Thyroid gland (tissue), 4 donors: ENCODE measurements at regions not wholly inside any gene's neighbourhood (a gene's known extent, or its start where the extent isn't known, plus 50 kb on each side); places are given as distances from the start of the nearest gene placed in this dataset.
A peak's percentile ranks its signal among the peaks of the same experiment; 100 is the strongest.
"Not testable (repeated sequence)": the region's sequence is repeated elsewhere in the genome, so short reads cannot be mapped to it uniquely, and the experiment has no call there.

Experiments
- DNase-seq, 2 donors: peaks; one replicate each; pipeline ENCODE4 v3.0.0-alpha.2; 2019
- H3K27ac ChIP-seq, 3 donors: fragments of 200-600 bp; sonication (generic); 1 replicate in 2 of 3; 2 replicates in 1 of 3; pipeline ENCODE4 v1.5.1; 2016 to 2019; ENCODE audit warnings: mild to moderate bottlenecking in 1 of 3, moderate library complexity in 1 of 3
- H3K27me3 ChIP-seq: fragments of 200-600 bp; sonication (generic); one replicate; pipeline ENCODE4 v1.5.1; 2019
- H3K36me3 ChIP-seq, 2 donors: fragments of 200-600 bp; sonication (generic); one replicate each; pipeline ENCODE4 v1.5.1; 2016 to 2019
- H3K4me1 ChIP-seq, 2 donors: fragments of 200-600 bp; sonication (generic); one replicate each; pipeline ENCODE4 v1.5.1; 2017 to 2019
- H3K4me3 ChIP-seq, 3 donors: fragments of 200-600 bp; sonication (generic); replicated peaks in 1 of 3; 1 replicate in 2 of 3; 2 replicates in 1 of 3; pipeline ENCODE4 v1.5.1; 2016; ENCODE audit warnings: mild to moderate bottlenecking in 1 of 3
- H3K9me3 ChIP-seq: fragments of 200-600 bp; sonication (generic); one replicate; pipeline ENCODE4 v1.5.1; 2017
- POLR2A ChIP-seq, 2 donors: fragments of 450-650 bp; IDR thresholded peaks; one replicate each; pipeline ENCODE4 v1.6.1; 2017; ENCODE audit warnings: antibody characterized with exemption in 2 of 2, mild to moderate bottlenecking in 2 of 2, moderate library complexity in 1 of 2
- WGBS, 2 donors: methylation state at CpG; one replicate each; pipeline ENCODE4 v1.1.5; 2017; 5-methylcytosine and 5-hydroxymethylcytosine counted together
- intact Hi-C: fragments of 100-400 bp; cut with DNase I; formaldehyde crosslinking; loops from one replicate; pipeline ENCODE4 v1.15.1; 2023
- TF ChIP-seq, protein P1 (sequence below), 6 experiments: fragments of 200-600 bp in 3 of 6; fragments of 450-650 bp in 3 of 6; sonication (generic) in 3 of 6; IDR thresholded peaks; one replicate each; pipeline ENCODE4 v1.5.1; 2016 to 2019; ENCODE audit warnings: antibody characterized with exemption in 6 of 6, mild to moderate bottlenecking in 2 of 6, inconsistent platforms in 1 of 6, moderate library complexity in 1 of 6

DNA sequence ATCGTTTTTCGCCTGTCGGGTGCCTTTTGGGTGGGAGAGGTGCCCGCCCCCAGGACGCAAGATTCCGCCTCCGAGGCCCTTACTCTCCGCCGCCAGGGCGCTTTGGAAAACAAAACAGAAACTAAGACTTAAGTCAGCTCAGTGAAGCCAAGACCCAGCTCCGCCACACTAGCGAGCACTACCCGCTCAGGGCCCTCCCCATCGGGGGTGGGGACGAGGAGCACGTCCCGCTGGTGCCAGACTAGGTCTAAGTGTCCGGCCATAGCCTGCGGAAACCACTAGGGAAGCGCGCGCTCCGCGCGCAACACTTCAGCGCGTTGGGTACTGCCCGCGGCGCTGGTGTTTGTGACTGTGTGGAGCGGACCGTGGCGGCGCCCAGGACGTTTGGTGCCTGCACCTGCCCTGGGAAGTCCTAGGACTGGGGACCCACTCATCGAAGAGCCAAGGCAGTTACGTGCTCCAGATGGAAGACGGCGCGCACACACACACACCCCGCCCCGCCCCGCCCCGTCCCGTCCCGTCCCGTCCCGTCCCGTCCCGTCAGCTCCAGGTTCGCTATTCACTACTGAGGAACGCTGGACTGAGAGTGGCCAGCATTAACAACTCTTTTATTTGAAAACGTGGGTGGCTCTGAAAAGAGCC is 57.6 kb upstream of the BOLA1 start:
- WGBS, 2 donors: no CpG with 5 or more reads among the region's 53 CpGs
- H3K4me3 ChIP-seq, H3K9me3 ChIP-seq, intact Hi-C loops, DNase-seq, H3K27ac ChIP-seq, H3K27me3 ChIP-seq, H3K36me3 ChIP-seq: not testable (repeated sequence)
- peaks cover 13 to 25% of the 10 kb centered on the region in 2 donors for H3K4me1 ChIP-seq

DNA sequence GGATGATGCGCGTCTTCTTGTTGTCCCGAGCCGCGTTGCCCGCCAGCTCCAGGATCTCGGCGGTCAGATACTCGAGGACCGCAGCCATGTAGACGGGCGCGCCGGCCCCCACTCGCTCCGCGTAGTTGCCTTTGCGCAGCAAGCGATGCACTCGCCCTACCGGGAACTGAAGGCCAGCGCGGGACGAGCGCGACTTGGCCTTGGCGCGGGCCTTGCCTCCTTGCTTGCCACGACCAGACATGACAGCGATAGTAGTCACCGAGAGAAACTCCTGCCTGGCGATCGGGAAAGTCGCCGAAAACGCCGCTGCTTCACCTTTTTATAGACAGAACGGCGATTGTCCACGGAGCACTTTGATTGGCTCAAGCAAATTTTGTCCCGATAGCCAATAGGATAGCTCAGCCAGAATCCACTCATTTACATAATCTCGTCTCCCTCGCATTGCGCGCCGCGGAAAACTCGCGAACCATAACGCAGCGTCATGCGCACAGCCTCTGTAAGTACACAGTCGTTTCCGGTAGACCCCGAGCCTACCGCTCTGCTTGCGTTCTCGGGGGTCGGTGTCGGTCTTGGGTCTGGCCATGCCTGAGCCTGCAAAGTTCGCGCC is 56.8 kb upstream of the BOLA1 start:
- H3K27me3 ChIP-seq, H3K4me3 ChIP-seq, DNase-seq, H3K36me3 ChIP-seq, intact Hi-C loops, H3K27ac ChIP-seq, H3K9me3 ChIP-seq: not testable (repeated sequence)
- H3K4me1 ChIP-seq: peaks cover 13 to 25% of the 10 kb centered on the region in 2 donors
- no CpG with 5 or more reads among the region's 62 CpGs for WGBS, 2 donors

DNA sequence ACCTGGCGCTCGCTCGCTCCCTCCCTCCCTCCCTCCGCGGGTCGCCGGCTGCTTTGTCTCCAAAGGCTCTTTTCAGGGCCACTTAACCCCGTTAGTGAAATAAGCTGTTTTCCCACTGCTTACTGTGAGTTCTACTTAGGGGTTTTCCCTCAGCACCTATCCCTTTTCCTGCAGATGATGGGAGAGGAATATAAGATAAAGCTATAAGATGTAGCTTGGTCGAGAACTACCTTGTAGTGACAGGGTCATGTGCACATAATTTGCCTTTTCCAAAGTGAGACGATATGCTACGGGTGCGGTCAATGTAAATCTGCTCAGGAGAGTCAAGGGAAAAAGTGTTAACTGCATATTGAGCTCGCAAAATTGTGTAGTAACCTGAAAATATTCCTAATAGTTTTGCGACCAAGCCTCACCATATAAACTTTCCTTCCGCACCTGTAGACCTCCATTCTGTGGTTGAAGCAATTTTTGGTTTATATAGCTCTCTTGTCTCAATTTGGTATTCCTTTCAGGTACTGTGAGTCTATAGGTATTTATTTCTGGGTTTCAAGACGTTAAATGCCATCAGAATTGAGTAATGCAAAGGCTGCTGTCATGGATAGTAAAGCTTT is 55.8 kb upstream of the BOLA1 start:
- DNase-seq: no peak

DNA sequence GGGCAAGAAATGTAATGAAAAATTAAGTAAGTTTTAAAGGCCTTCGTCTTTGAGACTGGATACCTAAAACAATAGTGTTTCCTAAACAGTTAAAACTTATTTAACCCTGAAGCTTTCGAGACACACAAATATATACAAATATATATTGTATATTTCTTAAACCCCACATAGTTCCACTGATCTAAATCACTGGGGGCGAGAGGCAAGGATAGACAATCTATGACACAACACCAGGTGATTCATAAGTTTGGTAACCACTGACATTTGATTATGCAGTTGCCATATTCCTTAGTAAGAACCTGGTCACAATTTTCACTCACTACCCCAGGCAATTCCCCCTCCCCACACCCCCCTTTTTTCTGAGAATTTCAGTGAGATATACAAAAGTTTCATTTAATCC is 55.3 kb upstream of the BOLA1 start:
- peak overlapping the region in 1 of 3 donors; percentile 30 for H3K4me3 ChIP-seq
- WGBS, 2 donors: 45 to 58% methylated on average over 3 of the region's 3 CpGs
- H3K36me3 ChIP-seq: no peaks in the 10 kb centered on the region
- DNase-seq: no peak
- peaks cover 15 to 29% of the 10 kb centered on the region in 2 donors for H3K4me1 ChIP-seq
- no peak overlapping the region for H3K27ac ChIP-seq
- no peaks in the 10 kb centered on the region for H3K27me3 ChIP-seq
- no peaks in the 10 kb centered on the region for H3K9me3 ChIP-seq
- no peak for TF ChIP-seq POLR2A (IDR thresholded peaks at IDR 0.05)
- TF ChIP-seq, protein P1, sequence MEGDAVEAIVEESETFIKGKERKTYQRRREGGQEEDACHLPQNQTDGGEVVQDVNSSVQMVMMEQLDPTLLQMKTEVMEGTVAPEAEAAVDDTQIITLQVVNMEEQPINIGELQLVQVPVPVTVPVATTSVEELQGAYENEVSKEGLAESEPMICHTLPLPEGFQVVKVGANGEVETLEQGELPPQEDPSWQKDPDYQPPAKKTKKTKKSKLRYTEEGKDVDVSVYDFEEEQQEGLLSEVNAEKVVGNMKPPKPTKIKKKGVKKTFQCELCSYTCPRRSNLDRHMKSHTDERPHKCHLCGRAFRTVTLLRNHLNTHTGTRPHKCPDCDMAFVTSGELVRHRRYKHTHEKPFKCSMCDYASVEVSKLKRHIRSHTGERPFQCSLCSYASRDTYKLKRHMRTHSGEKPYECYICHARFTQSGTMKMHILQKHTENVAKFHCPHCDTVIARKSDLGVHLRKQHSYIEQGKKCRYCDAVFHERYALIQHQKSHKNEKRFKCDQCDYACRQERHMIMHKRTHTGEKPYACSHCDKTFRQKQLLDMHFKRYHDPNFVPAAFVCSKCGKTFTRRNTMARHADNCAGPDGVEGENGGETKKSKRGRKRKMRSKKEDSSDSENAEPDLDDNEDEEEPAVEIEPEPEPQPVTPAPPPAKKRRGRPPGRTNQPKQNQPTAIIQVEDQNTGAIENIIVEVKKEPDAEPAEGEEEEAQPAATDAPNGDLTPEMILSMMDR (IDR thresholded peaks at IDR 0.05): no peak
- intact Hi-C loops: no loop called here

More for the DNA sequence above, 55.8 kb upstream of the BOLA1 start:
- peak overlapping the region in 2 of 3 donors; percentile 54 to 58 for H3K27ac ChIP-seq
- peak overlapping the region in 2 of 3 donors; percentile 29 to 30 for H3K4me3 ChIP-seq
- TF ChIP-seq POLR2A (IDR thresholded peaks at IDR 0.05): no peak
- TF ChIP-seq, protein P1 (IDR thresholded peaks at IDR 0.05): no peak
- H3K36me3 ChIP-seq: no peaks in the 10 kb centered on the region
- H3K4me1 ChIP-seq: peaks cover 13 to 25% of the 10 kb centered on the region in 2 donors
- H3K9me3 ChIP-seq: no peaks in the 10 kb centered on the region
- WGBS, 2 donors: 6% methylated on average over 8 to 12 of the region's 16 CpGs
- H3K27me3 ChIP-seq: no peaks in the 10 kb centered on the region
- intact Hi-C loops: no loop called here

DNA sequence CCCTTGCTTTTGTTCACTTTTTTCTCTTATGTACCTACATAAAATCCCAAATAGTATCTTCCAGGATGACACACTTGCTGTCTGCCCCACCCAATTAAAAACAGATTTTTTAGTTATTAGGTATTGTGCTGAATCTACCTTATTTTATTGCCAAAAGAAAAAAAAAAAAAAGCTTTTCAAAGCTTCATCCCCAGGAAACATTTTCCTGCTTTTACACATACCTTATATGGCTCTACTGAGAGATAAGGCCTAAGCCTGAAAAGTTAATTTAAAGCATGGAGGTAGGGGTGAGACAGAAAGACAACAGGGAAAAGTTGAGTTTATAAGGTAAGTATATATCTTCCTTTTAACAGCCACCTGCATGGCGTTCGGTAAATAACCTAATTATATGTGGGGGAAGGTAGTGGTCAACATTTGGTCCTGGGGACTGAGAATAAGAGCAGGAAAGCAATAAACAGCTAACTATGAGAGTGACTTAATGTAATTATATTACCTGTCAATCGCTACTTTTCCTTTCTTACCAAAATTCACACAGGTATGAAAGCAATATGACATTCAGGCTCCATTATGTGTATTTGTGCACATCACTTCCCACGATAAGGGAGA is 54.6 kb upstream of the BOLA1 start:
- Histone ChIP-seq H3K4me1 (peaks cover 20 to 35% of the 10 kb centered on the region in 2 donors), H3K36me3 (no peaks in the 10 kb centered on the region), H3K27ac (no peak overlapping the region), H3K4me3 (no peak overlapping the region), H3K9me3 (no peaks in the 10 kb centered on the region), H3K27me3 (no peaks in the 10 kb centered on the region)
- TF ChIP-seq, protein P1 (IDR thresholded peaks at IDR 0.05): no peak
- no peak for TF ChIP-seq POLR2A (IDR thresholded peaks at IDR 0.05)
- no peak for DNase-seq
- 66 to 67% methylated on average over 4 of the region's 4 CpGs for WGBS, 2 donors
- intact Hi-C loops: no loop called here

DNA sequence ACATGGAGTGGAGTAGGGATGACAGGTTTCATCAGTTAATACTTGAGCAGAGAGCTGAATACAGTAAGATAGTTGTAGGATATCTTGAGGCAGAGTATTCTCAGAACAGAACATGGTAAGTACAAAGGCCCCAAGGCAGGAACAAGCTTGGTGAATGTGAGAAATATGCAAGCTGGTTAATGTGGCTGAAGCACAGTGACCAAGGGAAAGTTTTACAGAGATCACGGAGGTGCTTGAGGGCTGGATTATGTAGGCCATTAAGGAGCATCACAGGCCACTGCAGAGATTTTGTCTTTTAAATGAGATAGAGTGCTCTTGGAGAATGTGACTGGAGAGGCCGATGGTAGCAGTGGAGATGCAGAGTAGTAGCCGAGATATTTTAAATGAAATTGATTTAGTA is 54.0 kb upstream of the BOLA1 start:
- H3K27me3 ChIP-seq: no peaks in the 10 kb centered on the region
- WGBS, 2 donors: 55 to 56% methylated on average over 3 of the region's 3 CpGs
- no peak overlapping the region for H3K27ac ChIP-seq
- intact Hi-C loops: no loop called here
- TF ChIP-seq POLR2A (IDR thresholded peaks at IDR 0.05): no peak
- TF ChIP-seq, protein P1 (IDR thresholded peaks at IDR 0.05): no peak
- no peaks in the 10 kb centered on the region for H3K9me3 ChIP-seq
- peaks cover 23 to 38% of the 10 kb centered on the region in 2 donors for H3K4me1 ChIP-seq
- H3K4me3 ChIP-seq: no peak overlapping the region
- no peaks in the 10 kb centered on the region for H3K36me3 ChIP-seq
- DNase-seq: no peak
